Activated B cell treated with CpG ODN at 0.5 μM for 24 hours (primary cell): ENCODE measurements at regions not wholly inside any gene's neighbourhood (a gene's known extent, or its start where the extent isn't known, plus 50 kb on each side); places are given as distances from the start of the nearest gene placed in this dataset.

Source experiments
- ATAC-seq: fragments of 200-7000 bp; cut with Tn5 transposase; one replicate; pipeline ENCODE4 v1.10.0; 2021; ENCODE audit warnings: low read depth, mild to moderate bottlenecking, moderate library complexity
- CTCF ChIA-PET: fragments of 350-600 bp; sonication (Branson Sonifier 250); formaldehyde crosslinking; loops from one replicate; lab custom pipeline; 2021; ENCODE audit warnings: antibody characterized with exemption; lab: Charles Lee
- POLR2A ChIA-PET: fragments of 350-600 bp; sonication (Branson Sonifier 250); formaldehyde crosslinking; loops from one replicate; lab custom pipeline; 2021; ENCODE audit warnings: antibody characterized with exemption; lab: Charles Lee
- DNase-seq: peaks from one replicate; pipeline ENCODE4 v3.0.0; 2022
- H3K27ac Mint-ChIP-seq: one replicate; pipeline ENCODE4 v1.8.0; 2020; ENCODE audit warnings: mixed read lengths
- H3K27me3 Mint-ChIP-seq: one replicate; pipeline ENCODE4 v1.8.0; 2021; ENCODE audit warnings: mixed read lengths
- H3K36me3 Mint-ChIP-seq: one replicate; pipeline ENCODE4 v1.8.0; 2021; ENCODE audit warnings: low read depth, mixed read lengths
- H3K4me1 Mint-ChIP-seq: one replicate; pipeline ENCODE4 v1.8.0; 2021; ENCODE audit warnings: mixed read lengths
- H3K4me3 Mint-ChIP-seq: one replicate; pipeline ENCODE4 v1.8.0; 2020; ENCODE audit warnings: mild to moderate bottlenecking, mixed read lengths
- H3K9me3 Mint-ChIP-seq: one replicate; pipeline ENCODE4 v1.8.0; 2020; ENCODE audit warnings: mixed read lengths
- intact Hi-C: fragments of 100-400 bp; cut with micrococcal nuclease; formaldehyde crosslinking; loops from one replicate; pipeline ENCODE4 v1.15.1; 2024
- TF ChIP-seq, protein P1 (sequence below): fragments of 200-600 bp; IDR thresholded peaks from one replicate; pipeline ENCODE4 v1.8.0; 2022; ENCODE audit warnings: antibody characterized with exemption, mild to moderate bottlenecking

DNA sequence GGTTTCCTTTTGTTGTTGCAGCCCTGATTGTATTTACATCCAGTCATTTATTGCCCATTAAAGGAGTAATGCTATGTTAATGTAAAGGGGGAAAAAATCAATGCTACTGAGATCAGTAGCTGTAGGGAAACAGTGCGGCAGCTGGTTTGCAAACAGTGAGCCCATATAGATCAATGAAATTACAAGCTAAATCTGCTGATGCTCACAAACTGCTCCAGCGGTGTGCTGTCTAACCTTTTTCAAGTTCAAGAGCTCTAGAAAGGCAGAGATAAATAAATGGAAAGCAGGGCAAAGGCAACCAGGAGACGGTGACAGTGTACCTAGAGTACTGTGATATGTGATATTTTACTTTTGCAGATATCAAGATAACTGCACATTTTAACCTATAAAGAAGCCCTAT lies 449.0 kb upstream of the MMS22L start:
- no peaks in the 10 kb centered on the region for H3K9me3 Mint-ChIP-seq
- no peak overlapping the region for H3K27ac Mint-ChIP-seq
- TF ChIP-seq, protein P1, sequence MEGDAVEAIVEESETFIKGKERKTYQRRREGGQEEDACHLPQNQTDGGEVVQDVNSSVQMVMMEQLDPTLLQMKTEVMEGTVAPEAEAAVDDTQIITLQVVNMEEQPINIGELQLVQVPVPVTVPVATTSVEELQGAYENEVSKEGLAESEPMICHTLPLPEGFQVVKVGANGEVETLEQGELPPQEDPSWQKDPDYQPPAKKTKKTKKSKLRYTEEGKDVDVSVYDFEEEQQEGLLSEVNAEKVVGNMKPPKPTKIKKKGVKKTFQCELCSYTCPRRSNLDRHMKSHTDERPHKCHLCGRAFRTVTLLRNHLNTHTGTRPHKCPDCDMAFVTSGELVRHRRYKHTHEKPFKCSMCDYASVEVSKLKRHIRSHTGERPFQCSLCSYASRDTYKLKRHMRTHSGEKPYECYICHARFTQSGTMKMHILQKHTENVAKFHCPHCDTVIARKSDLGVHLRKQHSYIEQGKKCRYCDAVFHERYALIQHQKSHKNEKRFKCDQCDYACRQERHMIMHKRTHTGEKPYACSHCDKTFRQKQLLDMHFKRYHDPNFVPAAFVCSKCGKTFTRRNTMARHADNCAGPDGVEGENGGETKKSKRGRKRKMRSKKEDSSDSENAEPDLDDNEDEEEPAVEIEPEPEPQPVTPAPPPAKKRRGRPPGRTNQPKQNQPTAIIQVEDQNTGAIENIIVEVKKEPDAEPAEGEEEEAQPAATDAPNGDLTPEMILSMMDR: no peak
- no peaks in the 10 kb centered on the region for H3K4me1 Mint-ChIP-seq
- no peak for DNase-seq
- intact Hi-C loops: no loop called here
- H3K27me3 Mint-ChIP-seq: no peaks in the 10 kb centered on the region
- CTCF ChIA-PET: no interaction called here
- POLR2A ChIA-PET: no interaction called here
- no peak overlapping the region for H3K4me3 Mint-ChIP-seq
- no peak for ATAC-seq
- no peaks in the 10 kb centered on the region for H3K36me3 Mint-ChIP-seq

DNA sequence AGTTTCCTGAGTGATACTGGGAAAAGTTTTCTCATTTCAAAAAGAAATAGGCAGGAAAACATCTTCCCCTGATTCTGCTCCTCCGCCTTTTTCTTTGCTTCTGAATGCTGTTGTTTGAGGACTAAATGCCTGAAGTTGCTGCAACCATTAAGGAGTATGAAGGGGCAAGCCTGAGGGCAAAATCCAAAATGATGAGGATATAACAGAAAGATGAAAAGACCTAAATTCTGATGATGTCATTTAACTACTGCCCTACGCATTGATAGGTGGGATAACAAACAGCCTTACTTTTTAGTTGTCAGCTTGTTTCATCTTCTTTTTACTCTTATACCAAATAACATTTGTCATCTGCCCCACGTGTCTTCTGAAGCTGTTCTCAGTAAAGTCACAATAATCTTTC lies 474.6 kb upstream of the MMS22L start:
- no peak for ATAC-seq
- no peak overlapping the region for H3K4me3 Mint-ChIP-seq
- H3K27me3 Mint-ChIP-seq: no peaks in the 10 kb centered on the region
- TF ChIP-seq, protein P1: no peak
- no peaks in the 10 kb centered on the region for H3K9me3 Mint-ChIP-seq
- no peak overlapping the region for H3K27ac Mint-ChIP-seq
- POLR2A ChIA-PET: no interaction called here
- no peak for DNase-seq
- no peaks in the 10 kb centered on the region for H3K4me1 Mint-ChIP-seq
- H3K36me3 Mint-ChIP-seq: no peaks in the 10 kb centered on the region
- CTCF ChIA-PET: no interaction called here
- intact Hi-C loops: no loop called here

DNA sequence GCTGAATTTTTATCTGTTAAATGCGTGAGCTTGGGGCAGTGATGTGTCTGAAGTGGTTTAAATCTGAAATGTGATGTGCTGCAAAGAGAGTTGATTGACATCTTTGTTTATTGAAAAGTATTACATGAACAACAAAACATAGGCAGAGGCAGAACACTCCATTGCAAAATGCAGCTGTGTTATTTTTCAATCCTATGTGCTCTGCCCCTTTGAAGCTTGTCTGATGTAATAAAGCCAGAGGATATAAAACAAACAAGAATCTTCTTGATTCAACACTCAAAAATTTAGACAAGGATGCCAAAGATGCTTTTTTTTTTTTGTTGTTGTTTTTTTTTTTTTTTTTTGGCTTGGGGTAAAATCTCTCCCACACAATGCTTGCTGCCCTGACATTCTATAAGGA lies 482.4 kb upstream of the MMS22L start:
- intact Hi-C loops: no loop called here
- Mint-ChIP-seq H3K27ac (no peak overlapping the region), H3K4me3 (no peak overlapping the region), H3K27me3 (no peaks in the 10 kb centered on the region), H3K9me3 (no peaks in the 10 kb centered on the region), H3K36me3 (no peaks in the 10 kb centered on the region), H3K4me1 (no peaks in the 10 kb centered on the region)
- ChIA-PET CTCF (no interaction called here), POLR2A (no interaction called here)
- TF ChIP-seq, protein P1: no peak
- DNase-seq (no peak), ATAC-seq (no peak)

DNA sequence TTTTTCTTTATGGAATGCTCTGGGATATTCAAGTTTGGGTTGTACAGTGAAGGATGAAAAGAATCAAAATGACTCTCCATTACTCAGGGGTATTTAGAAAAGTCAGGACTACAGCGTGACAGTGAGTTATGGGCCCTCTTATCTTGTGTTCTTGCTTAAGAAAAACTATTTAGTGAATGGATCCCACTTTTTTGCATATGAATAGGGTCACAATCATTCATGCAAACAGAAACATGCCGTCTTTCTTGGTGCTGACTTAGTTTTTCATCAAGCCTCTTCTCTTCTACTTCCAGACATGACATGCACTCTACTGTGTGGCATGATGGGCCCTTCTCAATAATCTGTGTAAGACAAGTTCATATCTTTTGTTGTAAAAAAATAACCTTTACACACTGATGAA lies 488.4 kb upstream of the MMS22L start:
- Mint-ChIP-seq H3K27me3 (no peaks in the 10 kb centered on the region), H3K27ac (no peak overlapping the region), H3K4me1 (no peaks in the 10 kb centered on the region), H3K4me3 (no peak overlapping the region), H3K36me3 (no peaks in the 10 kb centered on the region), H3K9me3 (no peaks in the 10 kb centered on the region)
- CTCF ChIA-PET: no interaction called here
- intact Hi-C loops: no loop called here
- TF ChIP-seq, protein P1: no peak
- DNase-seq (no peak), ATAC-seq (no peak)
- POLR2A ChIA-PET: no interaction called here

DNA sequence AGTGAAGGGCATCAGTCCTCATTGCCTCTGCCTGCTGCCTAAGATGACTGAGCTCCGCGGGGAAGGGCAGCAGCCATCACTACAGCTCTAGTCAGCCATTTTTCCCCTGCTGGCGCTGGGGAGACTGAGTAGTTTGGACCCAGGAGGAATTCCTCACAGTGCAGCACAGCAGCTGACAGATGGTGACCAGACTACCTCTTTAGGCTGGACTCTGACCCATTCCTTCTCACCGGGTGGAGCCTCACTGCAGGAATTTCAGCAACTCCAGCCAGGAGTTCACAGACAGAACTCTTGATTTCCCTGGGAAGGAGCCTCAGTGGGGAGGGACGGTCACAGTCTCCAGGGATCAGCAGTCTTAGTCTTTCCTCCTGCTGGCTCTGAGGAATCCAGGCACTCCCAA lies 492.0 kb upstream of the MMS22L start:
- TF ChIP-seq, protein P1: no peak
- ChIA-PET POLR2A (no interaction called here), CTCF (no interaction called here)
- Mint-ChIP-seq H3K9me3 (no peaks in the 10 kb centered on the region), H3K27me3 (no peaks in the 10 kb centered on the region), H3K4me1 (no peaks in the 10 kb centered on the region), H3K4me3 (no peak overlapping the region), H3K36me3 (no peaks in the 10 kb centered on the region), H3K27ac (no peak overlapping the region)
- DNase-seq: no peak
- no peak for ATAC-seq
- intact Hi-C loops: no loop called here
